ENCODE measurements at regions not wholly inside any gene's neighbourhood (a gene's known extent, or its start where the extent isn't known, plus 50 kb on each side); places are given as distances from the start of the nearest gene placed in this dataset.

- Mint-ChIP-seq H3K9me3 (no peaks in the 10 kb centered on the region), H3K36me3 (no peaks in the 10 kb centered on the region), H3K27me3 (no peaks in the 10 kb centered on the region), H3K4me3 (no peak overlapping the region), H3K4me1 (no peaks in the 10 kb centered on the region), H3K27ac (no peak overlapping the region)
- no peak for DNase-seq
- CTCF ChIA-PET, result no interaction called here
Measured at GRCh38 chr11:70012134-70012733, 65.9 kb upstream of the ANO1 start.

- CTCF ChIA-PET, result no interaction called here
- Mint-ChIP-seq H3K4me1 (no peaks in the 10 kb centered on the region), H3K27me3 (no peaks in the 10 kb centered on the region), H3K4me3 (no peak overlapping the region), H3K9me3 (no peaks in the 10 kb centered on the region), H3K27ac (no peak overlapping the region), H3K36me3 (no peaks in the 10 kb centered on the region)
- DNase-seq, result no peak
Measured at GRCh38 chr11:70014291-70014690, 63.8 kb upstream of the ANO1 start.

- Mint-ChIP-seq H3K4me1 (no peaks in the 10 kb centered on the region), H3K27me3 (no peaks in the 10 kb centered on the region), H3K36me3 (no peaks in the 10 kb centered on the region), H3K27ac (no peak overlapping the region), H3K4me3 (no peak overlapping the region), H3K9me3 (no peaks in the 10 kb centered on the region)
- DNase-seq, result no peak
- CTCF ChIA-PET, result no interaction called here
Measured at GRCh38 chr11:70016666-70017367, 61.3 kb upstream of the ANO1 start.

GRCh38 chr11:70018816-70019215 is 59.3 kb upstream of the ANO1 start:
- no peaks in the 10 kb centered on the region for H3K9me3 Mint-ChIP-seq
- DNase-seq, result no peak
- H3K36me3 Mint-ChIP-seq, result no peaks in the 10 kb centered on the region
- H3K27me3 Mint-ChIP-seq, result no peaks in the 10 kb centered on the region
- no peak overlapping the region for H3K27ac Mint-ChIP-seq
- H3K4me1 Mint-ChIP-seq, result no peaks in the 10 kb centered on the region
- H3K4me3 Mint-ChIP-seq, result no peak overlapping the region
- CTCF ChIA-PET, result no interaction called here

- Mint-ChIP-seq H3K4me3 (no peak overlapping the region), H3K36me3 (no peaks in the 10 kb centered on the region)
- CTCF ChIA-PET, result no interaction called here
Measured at GRCh38 chr11:70019576-70020011, 58.5 kb upstream of the ANO1 start.

GRCh38 chr11:70020336-70021214 is 57.5 kb upstream of the ANO1 start:
- no peak for DNase-seq
- Mint-ChIP-seq H3K36me3 (no peaks in the 10 kb centered on the region), H3K27ac (no peak overlapping the region), H3K4me1 (no peaks in the 10 kb centered on the region), H3K27me3 (no peaks in the 10 kb centered on the region), H3K9me3 (no peaks in the 10 kb centered on the region), H3K4me3 (no peak overlapping the region)
- CTCF ChIA-PET, result no interaction called here

More at GRCh38 chr11:70019576-70020011, 58.5 kb upstream of the ANO1 start:
- H3K27ac Mint-ChIP-seq, result no peak overlapping the region
- no peaks in the 10 kb centered on the region for H3K27me3 Mint-ChIP-seq
- no peaks in the 10 kb centered on the region for H3K4me1 Mint-ChIP-seq
- no peaks in the 10 kb centered on the region for H3K9me3 Mint-ChIP-seq
- DNase-seq, result no peak

- CTCF ChIA-PET, result no interaction called here
- DNase-seq, result no peak
- Mint-ChIP-seq H3K27ac (no peak overlapping the region), H3K9me3 (no peaks in the 10 kb centered on the region), H3K27me3 (no peaks in the 10 kb centered on the region), H3K4me1 (no peaks in the 10 kb centered on the region), H3K36me3 (no peaks in the 10 kb centered on the region), H3K4me3 (no peak overlapping the region)
Measured at GRCh38 chr11:70021586-70021985, 56.5 kb upstream of the ANO1 start.

GRCh38 chr11:70024036-70024772 is 53.9 kb upstream of the ANO1 start:
- Mint-ChIP-seq H3K27ac (no peak overlapping the region), H3K9me3 (no peaks in the 10 kb centered on the region), H3K36me3 (no peaks in the 10 kb centered on the region), H3K4me1 (no peaks in the 10 kb centered on the region), H3K4me3 (no peak overlapping the region), H3K27me3 (no peaks in the 10 kb centered on the region)
- CTCF ChIA-PET, result no interaction called here
- no peak for DNase-seq

- no peaks in the 10 kb centered on the region for H3K4me1 Mint-ChIP-seq
- peaks cover 4% of the 10 kb centered on the region for H3K27me3 Mint-ChIP-seq
- no peaks in the 10 kb centered on the region for H3K9me3 Mint-ChIP-seq
- H3K36me3 Mint-ChIP-seq, result no peaks in the 10 kb centered on the region
- CTCF ChIA-PET, result no interaction called here
- DNase-seq, result no peak
- no peak overlapping the region for H3K27ac Mint-ChIP-seq
- H3K4me3 Mint-ChIP-seq, result no peak overlapping the region
Measured at GRCh38 chr11:70024773-70025045, 53.4 kb upstream of the ANO1 start.

GRCh38 chr11:70025308-70025707 is 52.8 kb upstream of the ANO1 start:
- Mint-ChIP-seq H3K27me3 (peaks cover 4% of the 10 kb centered on the region), H3K9me3 (no peaks in the 10 kb centered on the region), H3K4me3 (no peak overlapping the region), H3K36me3 (no peaks in the 10 kb centered on the region), H3K4me1 (no peaks in the 10 kb centered on the region), H3K27ac (no peak overlapping the region)
- DNase-seq, result no peak
- CTCF ChIA-PET, result no interaction called here

- Mint-ChIP-seq H3K27me3 (peaks cover 4% of the 10 kb centered on the region), H3K4me1 (no peaks in the 10 kb centered on the region), H3K36me3 (no peaks in the 10 kb centered on the region), H3K27ac (no peak overlapping the region), H3K4me3 (no peak overlapping the region), H3K9me3 (no peaks in the 10 kb centered on the region)
- no peak for DNase-seq
- CTCF ChIA-PET, result no interaction called here
Measured at GRCh38 chr11:70026012-70026411, 52.1 kb upstream of the ANO1 start.

GRCh38 chr11:70026726-70027125 is 51.4 kb upstream of the ANO1 start:
- peaks cover 4% of the 10 kb centered on the region for H3K27me3 Mint-ChIP-seq

GRCh38 chr11:70027451-70027850 is 50.7 kb upstream of the ANO1 start:
- Mint-ChIP-seq H3K9me3 (no peaks in the 10 kb centered on the region), H3K4me1 (no peaks in the 10 kb centered on the region), H3K27ac (no peak overlapping the region), H3K36me3 (no peaks in the 10 kb centered on the region), H3K27me3 (peaks cover 4% of the 10 kb centered on the region), H3K4me3 (no peak overlapping the region)
- CTCF ChIA-PET, result no interaction called here
- no peak for DNase-seq

More at GRCh38 chr11:70026726-70027125, 51.4 kb upstream of the ANO1 start:
- H3K27ac Mint-ChIP-seq, result no peak overlapping the region
- no peaks in the 10 kb centered on the region for H3K9me3 Mint-ChIP-seq
- H3K4me3 Mint-ChIP-seq, result no peak overlapping the region
- CTCF ChIA-PET, result no interaction called here
- no peak for DNase-seq
- H3K4me1 Mint-ChIP-seq, result no peaks in the 10 kb centered on the region
- H3K36me3 Mint-ChIP-seq, result no peaks in the 10 kb centered on the region

- no peaks in the 10 kb centered on the region for H3K9me3 Mint-ChIP-seq
- H3K27ac Mint-ChIP-seq, result no peak overlapping the region
- H3K4me1 Mint-ChIP-seq, result no peaks in the 10 kb centered on the region
- H3K27me3 Mint-ChIP-seq, result peaks cover 4% of the 10 kb centered on the region
- no peaks in the 10 kb centered on the region for H3K36me3 Mint-ChIP-seq
- CTCF ChIA-PET, result no interaction called here
- no peak for DNase-seq
- no peak overlapping the region for H3K4me3 Mint-ChIP-seq
Measured at GRCh38 chr11:70028147-70028855, 49.8 kb upstream of the ANO1 start.

Measured in activated naive CD4-positive, alpha-beta T cell treated with anti-CD3 and anti-CD28 coated beads, Interleukin-2, amount 10 ng/mL, durations not matched to agents 7 days and 5 days (primary cell).